Vagina (tissue), 2 donors: ENCODE measurements at regions not wholly inside any gene's neighbourhood (a gene's known extent, or its start where the extent isn't known, plus 50 kb on each side); places are given as distances from the start of the nearest gene placed in this dataset.
"Not testable (repeated sequence)": the region's sequence is repeated elsewhere in the genome, so short reads cannot be mapped to it uniquely, and the experiment has no call there.

Experiments used
- DNase-seq, 2 donors: peaks; one replicate each; pipeline ENCODE4 v3.0.0-alpha.2; 2017; ENCODE audit errors: extremely low spot score in 2 of 2
- H3K27ac ChIP-seq: fragments of 200-600 bp; sonication (generic); one replicate; pipeline ENCODE4 v1.5.1; 2019
- H3K27me3 ChIP-seq: fragments of 200-600 bp; sonication (generic); one replicate; pipeline ENCODE4 v1.5.1; 2019
- H3K36me3 ChIP-seq, 2 donors: fragments of 200-600 bp; sonication (generic); one replicate each; pipeline ENCODE4 v1.5.1; 2017 to 2019
- H3K4me1 ChIP-seq: fragments of 200-600 bp; sonication (generic); one replicate; pipeline ENCODE4 v1.5.1; 2019
- H3K4me3 ChIP-seq, 2 donors: fragments of 200-600 bp; sonication (generic); 1 replicate in 1 of 2; 2 replicates in 1 of 2; pipeline ENCODE4 v1.5.1; 2016 to 2019
- H3K9me3 ChIP-seq: fragments of 200-600 bp; sonication (generic); one replicate; pipeline ENCODE4 v1.5.1; 2019
- CTCF ChIP-seq, 3 experiments: fragments of 450-650 bp in 2 of 3; fragments of 200-600 bp in 1 of 3; sonication (generic) in 1 of 3; IDR thresholded peaks; one replicate each; pipeline ENCODE4 v1.5.1; 2017 to 2019; ENCODE audit warnings: antibody characterized with exemption in 3 of 3, mild to moderate bottlenecking in 2 of 3, moderate library complexity in 2 of 3
- POLR2A ChIP-seq, 2 donors: fragments of 450-650 bp; IDR thresholded peaks; one replicate each; pipeline ENCODE4 v1.6.1; 2017; ENCODE audit warnings: antibody characterized with exemption in 2 of 2, mild to moderate bottlenecking in 2 of 2, moderate library complexity in 2 of 2
- POLR2AphosphoS5 ChIP-seq, 2 donors: sonication (generic); formaldehyde crosslinking; IDR thresholded peaks; one replicate each; pipeline ENCODE4 v1.9.0; 2017; ENCODE audit warnings: antibody characterized with exemption in 2 of 2, mild to moderate bottlenecking in 2 of 2, low read depth in 1 of 2; ENCODE audit not compliant: insufficient read depth in 1 of 2
- intact Hi-C: fragments of 100-400 bp; cut with DNase I; formaldehyde crosslinking; loops from one replicate; pipeline ENCODE4 v1.15.1; 2023

- no peak for TF ChIP-seq POLR2A (IDR thresholded peaks at IDR 0.05)
- no peak for TF ChIP-seq CTCF (IDR thresholded peaks at IDR 0.05)
- no peak for TF ChIP-seq POLR2AphosphoS5 (IDR thresholded peaks at IDR 0.05; ENCODE audit: insufficient read depth in 1 of 2, low read depth in 1 of 2)
- intact Hi-C loops = no loop called here
- no peak for DNase-seq
- Histone ChIP-seq H3K9me3 (no peaks in the 10 kb centered on the region), H3K4me1 (no peaks in the 10 kb centered on the region), H3K27me3 (no peaks in the 10 kb centered on the region), H3K4me3 (no peak overlapping the region), H3K27ac (no peak overlapping the region), H3K36me3 (no peaks in the 10 kb centered on the region)
Measured at GRCh38 chr4:167906851-167907250, 185.5 kb upstream of the ANXA10 start.

GRCh38 chr4:167908816-167909215 lies 183.5 kb upstream of the ANXA10 start:
- Histone ChIP-seq H3K27me3 (no peaks in the 10 kb centered on the region), H3K27ac (no peak overlapping the region), H3K4me3 (no peak overlapping the region), H3K9me3 (no peaks in the 10 kb centered on the region), H3K36me3 (no peaks in the 10 kb centered on the region), H3K4me1 (no peaks in the 10 kb centered on the region)
- DNase-seq = no peak
- TF ChIP-seq CTCF (IDR thresholded peaks at IDR 0.05) = no peak
- no peak for TF ChIP-seq POLR2AphosphoS5 (IDR thresholded peaks at IDR 0.05; ENCODE audit: insufficient read depth in 1 of 2, low read depth in 1 of 2)
- no peak for TF ChIP-seq POLR2A (IDR thresholded peaks at IDR 0.05)
- intact Hi-C loops = no loop called here

- H3K9me3 ChIP-seq = not testable (repeated sequence)
Measured at GRCh38 chr4:167912535-167912934, 179.8 kb upstream of the ANXA10 start.

GRCh38 chr4:167918077-167918476 lies 174.3 kb upstream of the ANXA10 start:
- no peak overlapping the region for H3K4me3 ChIP-seq
- TF ChIP-seq POLR2A (IDR thresholded peaks at IDR 0.05) (no peak), POLR2AphosphoS5 (IDR thresholded peaks at IDR 0.05; ENCODE audit: insufficient read depth in 1 of 2, low read depth in 1 of 2) (no peak), CTCF (IDR thresholded peaks at IDR 0.05) (no peak)
- intact Hi-C loops = no loop called here

More at GRCh38 chr4:167912535-167912934, 179.8 kb upstream of the ANXA10 start:
- H3K27ac ChIP-seq, intact Hi-C loops, H3K36me3 ChIP-seq, H3K4me3 ChIP-seq, H3K27me3 ChIP-seq, DNase-seq, H3K4me1 ChIP-seq: not testable (repeated sequence)

GRCh38 chr4:167930166-167930565 lies 162.2 kb upstream of the ANXA10 start:
- Histone ChIP-seq H3K9me3 (no peaks in the 10 kb centered on the region), H3K36me3 (no peaks in the 10 kb centered on the region), H3K27ac (no peak overlapping the region), H3K4me3 (no peak overlapping the region), H3K27me3 (no peaks in the 10 kb centered on the region), H3K4me1 (no peaks in the 10 kb centered on the region)
- TF ChIP-seq POLR2AphosphoS5 (IDR thresholded peaks at IDR 0.05; ENCODE audit: insufficient read depth in 1 of 2, low read depth in 1 of 2) (no peak), POLR2A (IDR thresholded peaks at IDR 0.05) (no peak), CTCF (IDR thresholded peaks at IDR 0.05) (no peak)
- DNase-seq = no peak
- intact Hi-C loops = no loop called here

More at GRCh38 chr4:167918077-167918476, 174.3 kb upstream of the ANXA10 start:
- Histone ChIP-seq H3K27ac (no peak overlapping the region), H3K9me3 (no peaks in the 10 kb centered on the region), H3K36me3 (no peaks in the 10 kb centered on the region), H3K27me3 (no peaks in the 10 kb centered on the region), H3K4me1 (no peaks in the 10 kb centered on the region)
- no peak for DNase-seq

- Histone ChIP-seq H3K36me3 (no peaks in the 10 kb centered on the region), H3K27ac (no peak overlapping the region), H3K9me3 (no peaks in the 10 kb centered on the region), H3K27me3 (no peaks in the 10 kb centered on the region), H3K4me1 (no peaks in the 10 kb centered on the region), H3K4me3 (no peak overlapping the region)
- TF ChIP-seq CTCF (IDR thresholded peaks at IDR 0.05) = no peak
- no peak for TF ChIP-seq POLR2AphosphoS5 (IDR thresholded peaks at IDR 0.05; ENCODE audit: insufficient read depth in 1 of 2, low read depth in 1 of 2)
- TF ChIP-seq POLR2A (IDR thresholded peaks at IDR 0.05) = no peak
- no peak for DNase-seq
- intact Hi-C loops = no loop called here
Measured at GRCh38 chr4:167934216-167934615, 158.1 kb upstream of the ANXA10 start.
